ENCODE measurements at regions not wholly inside any gene's neighbourhood (a gene's known extent, or its start where the extent isn't known, plus 50 kb on each side); places are given as distances from the start of the nearest gene placed in this dataset.

DNA sequence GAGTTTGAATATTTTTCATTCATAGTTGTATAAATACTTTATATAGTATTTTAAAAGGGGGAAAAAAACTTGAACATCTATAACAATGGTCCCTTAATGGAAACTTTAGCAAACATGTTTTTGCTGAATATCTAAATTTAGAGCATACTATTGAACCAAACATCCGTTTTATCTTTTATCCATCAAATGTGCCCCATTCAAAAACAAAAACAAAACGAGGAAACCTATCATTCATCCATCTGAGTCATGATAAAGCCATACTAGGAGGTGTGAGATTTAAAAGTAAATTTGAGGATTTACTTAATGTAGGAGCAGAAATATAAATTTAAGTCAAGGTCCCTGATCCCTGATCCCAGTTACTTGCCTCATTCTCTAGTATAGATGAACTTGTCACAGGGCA, 463.6 kb upstream of the MDFIC2 start:
- TF ChIP-seq, protein P1, sequence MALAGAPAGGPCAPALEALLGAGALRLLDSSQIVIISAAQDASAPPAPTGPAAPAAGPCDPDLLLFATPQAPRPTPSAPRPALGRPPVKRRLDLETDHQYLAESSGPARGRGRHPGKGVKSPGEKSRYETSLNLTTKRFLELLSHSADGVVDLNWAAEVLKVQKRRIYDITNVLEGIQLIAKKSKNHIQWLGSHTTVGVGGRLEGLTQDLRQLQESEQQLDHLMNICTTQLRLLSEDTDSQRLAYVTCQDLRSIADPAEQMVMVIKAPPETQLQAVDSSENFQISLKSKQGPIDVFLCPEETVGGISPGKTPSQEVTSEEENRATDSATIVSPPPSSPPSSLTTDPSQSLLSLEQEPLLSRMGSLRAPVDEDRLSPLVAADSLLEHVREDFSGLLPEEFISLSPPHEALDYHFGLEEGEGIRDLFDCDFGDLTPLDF (CRISPR knock-in tag; IDR thresholded peaks at IDR 0.05), result no peak
- TF ChIP-seq SMC3 (conservative IDR thresholded peaks at IDR 0.05; ENCODE audit: insufficient read depth, low read depth, low read length), result no peak
- TF ChIP-seq NCOA4 (IDR thresholded peaks at IDR 0.05; ENCODE audit: partially characterized antibody), result no peak
- TF ChIP-seq ZBTB8A (IDR thresholded peaks at IDR 0.05; ENCODE audit: partially characterized antibody), result no peak
- TF ChIP-seq DPF2 (IDR thresholded peaks at IDR 0.05), result no peak
- TF ChIP-seq CTCF (IDR thresholded peaks at IDR 0.05 in 2 of 3, conservative IDR thresholded peaks at IDR 0.05 in 1 of 3; ENCODE audit: insufficient read depth in 2 of 3, low read depth in 1 of 3, low read length in 3 of 3), result no peak
- TF ChIP-seq THRA (IDR thresholded peaks at IDR 0.05), result no peak
- TF ChIP-seq ELF2 (CRISPR knock-in tag; IDR thresholded peaks at IDR 0.05), result no peak
- no peak for TF ChIP-seq POLR2AphosphoS5 (IDR thresholded peaks at IDR 0.05; ENCODE audit: control insufficient read depth, insufficient read depth, low read depth, low read length)
- no peak for TF ChIP-seq ZBTB26 (CRISPR knock-in tag; IDR thresholded peaks at IDR 0.05)
- TF ChIP-seq MXI1 (IDR thresholded peaks at IDR 0.05; ENCODE audit: low read depth, low read length), result no peak
